VCaP (cell line): ENCODE measurements at regions not wholly inside any gene's neighbourhood (a gene's known extent, or its start where the extent isn't known, plus 50 kb on each side); places are given as distances from the start of the nearest gene placed in this dataset.

Source experiments
- H3K27ac ChIP-seq: fragments of 450-650 bp; 2 replicates; pipeline ENCODE4 v1.5.1; 2017
- CTCF ChIP-seq: fragments of 450-650 bp; conservative IDR thresholded peaks from 2 replicates; pipeline ENCODE4 v1.5.1; 2017; ENCODE audit warnings: mild to moderate bottlenecking, moderate library complexity

GRCh38 chr6:168741942-168742782, 301.2 kb downstream of the SMOC2 start:
- no peak for TF ChIP-seq CTCF
- no peak overlapping the region for H3K27ac ChIP-seq

- TF ChIP-seq CTCF, result no peak
- H3K27ac ChIP-seq, result no peak overlapping the region
Observed at GRCh38 chr6:168741305-168741704, 300.3 kb downstream of the SMOC2 start.

- TF ChIP-seq CTCF, result no peak
- H3K27ac ChIP-seq, result no peak overlapping the region
Observed at GRCh38 chr6:168739381-168739780, 298.4 kb downstream of the SMOC2 start.

- no peak overlapping the region for H3K27ac ChIP-seq
- TF ChIP-seq CTCF, result no peak
Observed at GRCh38 chr6:168737481-168737880, 296.5 kb downstream of the SMOC2 start.

- H3K27ac ChIP-seq, result no peak overlapping the region
- no peak for TF ChIP-seq CTCF
Observed at GRCh38 chr6:168737014-168737413, 296.0 kb downstream of the SMOC2 start.

- H3K27ac ChIP-seq, result no peak overlapping the region
- TF ChIP-seq CTCF, result no peak
Observed at GRCh38 chr6:168736039-168736438, 295.1 kb downstream of the SMOC2 start.

GRCh38 chr6:168735268-168735949, 294.4 kb downstream of the SMOC2 start:
- H3K27ac ChIP-seq, result no peak overlapping the region
- no peak for TF ChIP-seq CTCF
